GM12873 (cell line): ENCODE measurements at regions not wholly inside any gene's neighbourhood (a gene's known extent, or its start where the extent isn't known, plus 50 kb on each side); places are given as distances from the start of the nearest gene placed in this dataset.

Source experiments
- TF ChIP-seq, protein P1 (sequence below): IDR thresholded peaks from 2 replicates; pipeline ENCODE4 v1.5.1; 2012; ENCODE audit warnings: low read depth, mild to moderate bottlenecking, moderate library complexity, low read length, control low read depth; ENCODE audit not compliant: insufficient read depth; ENCODE audit errors: missing control alignments

DNA sequence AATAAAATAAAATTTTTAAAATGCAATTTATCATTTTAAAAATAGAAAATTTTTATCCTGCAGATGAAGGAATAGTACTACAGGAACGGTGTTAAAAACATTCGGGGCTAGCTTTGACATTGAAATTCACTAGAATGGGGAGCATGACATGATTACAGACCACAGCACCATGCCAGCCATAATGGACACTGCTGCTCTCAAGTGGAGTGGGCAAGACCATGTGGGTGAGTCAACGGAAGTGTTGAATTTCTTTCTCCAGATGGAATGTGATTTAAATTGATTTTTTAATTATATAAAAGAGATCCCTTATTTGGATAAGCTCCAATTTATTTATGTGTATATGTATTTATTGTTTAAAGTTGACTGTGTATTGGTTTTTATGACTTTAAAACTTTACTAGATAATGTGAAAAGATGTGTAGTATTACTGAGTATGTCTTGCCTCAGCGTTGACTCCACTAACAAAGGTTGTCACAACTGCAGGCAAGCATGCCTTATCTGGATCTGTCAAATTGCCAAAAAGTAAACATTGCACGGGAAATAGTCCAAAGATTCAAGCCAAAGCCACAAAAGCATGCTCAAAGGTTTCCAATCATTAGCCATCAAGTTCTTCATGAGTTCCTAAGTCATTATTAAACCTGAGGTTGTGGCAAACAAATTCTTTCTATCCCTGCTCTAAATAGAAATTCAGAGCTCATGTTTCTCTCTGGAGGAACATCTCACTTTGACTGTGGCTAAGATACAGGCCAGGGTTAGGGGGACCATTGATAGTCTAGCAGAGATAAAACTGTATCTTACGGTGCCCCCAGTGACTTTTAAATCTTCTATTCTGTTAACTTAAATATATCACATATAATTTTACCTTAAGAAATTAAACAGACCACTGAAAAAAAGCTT, 536.9 kb downstream of the TMX3 start:
- TF ChIP-seq, protein P1, sequence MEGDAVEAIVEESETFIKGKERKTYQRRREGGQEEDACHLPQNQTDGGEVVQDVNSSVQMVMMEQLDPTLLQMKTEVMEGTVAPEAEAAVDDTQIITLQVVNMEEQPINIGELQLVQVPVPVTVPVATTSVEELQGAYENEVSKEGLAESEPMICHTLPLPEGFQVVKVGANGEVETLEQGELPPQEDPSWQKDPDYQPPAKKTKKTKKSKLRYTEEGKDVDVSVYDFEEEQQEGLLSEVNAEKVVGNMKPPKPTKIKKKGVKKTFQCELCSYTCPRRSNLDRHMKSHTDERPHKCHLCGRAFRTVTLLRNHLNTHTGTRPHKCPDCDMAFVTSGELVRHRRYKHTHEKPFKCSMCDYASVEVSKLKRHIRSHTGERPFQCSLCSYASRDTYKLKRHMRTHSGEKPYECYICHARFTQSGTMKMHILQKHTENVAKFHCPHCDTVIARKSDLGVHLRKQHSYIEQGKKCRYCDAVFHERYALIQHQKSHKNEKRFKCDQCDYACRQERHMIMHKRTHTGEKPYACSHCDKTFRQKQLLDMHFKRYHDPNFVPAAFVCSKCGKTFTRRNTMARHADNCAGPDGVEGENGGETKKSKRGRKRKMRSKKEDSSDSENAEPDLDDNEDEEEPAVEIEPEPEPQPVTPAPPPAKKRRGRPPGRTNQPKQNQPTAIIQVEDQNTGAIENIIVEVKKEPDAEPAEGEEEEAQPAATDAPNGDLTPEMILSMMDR, result no peak

DNA sequence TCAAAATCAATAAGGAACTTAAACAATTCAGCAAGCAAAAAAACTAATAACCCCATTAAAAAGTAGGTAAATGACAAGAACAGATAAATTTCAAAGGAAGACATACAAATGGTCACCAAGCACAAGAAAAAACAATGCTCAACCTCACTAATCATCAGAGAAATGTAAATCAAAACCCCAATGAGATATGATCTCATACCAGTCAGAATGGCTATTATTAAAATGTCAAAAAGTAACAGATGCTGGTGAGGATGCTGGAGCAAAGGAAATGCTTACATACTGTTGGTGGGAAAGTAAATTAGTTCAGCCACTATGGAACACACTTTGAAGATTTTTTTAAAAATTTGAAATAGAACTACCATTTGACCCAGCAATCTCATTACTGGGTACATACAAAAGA, 538.0 kb downstream of the TMX3 start:
- TF ChIP-seq, protein P1, result no peak

DNA sequence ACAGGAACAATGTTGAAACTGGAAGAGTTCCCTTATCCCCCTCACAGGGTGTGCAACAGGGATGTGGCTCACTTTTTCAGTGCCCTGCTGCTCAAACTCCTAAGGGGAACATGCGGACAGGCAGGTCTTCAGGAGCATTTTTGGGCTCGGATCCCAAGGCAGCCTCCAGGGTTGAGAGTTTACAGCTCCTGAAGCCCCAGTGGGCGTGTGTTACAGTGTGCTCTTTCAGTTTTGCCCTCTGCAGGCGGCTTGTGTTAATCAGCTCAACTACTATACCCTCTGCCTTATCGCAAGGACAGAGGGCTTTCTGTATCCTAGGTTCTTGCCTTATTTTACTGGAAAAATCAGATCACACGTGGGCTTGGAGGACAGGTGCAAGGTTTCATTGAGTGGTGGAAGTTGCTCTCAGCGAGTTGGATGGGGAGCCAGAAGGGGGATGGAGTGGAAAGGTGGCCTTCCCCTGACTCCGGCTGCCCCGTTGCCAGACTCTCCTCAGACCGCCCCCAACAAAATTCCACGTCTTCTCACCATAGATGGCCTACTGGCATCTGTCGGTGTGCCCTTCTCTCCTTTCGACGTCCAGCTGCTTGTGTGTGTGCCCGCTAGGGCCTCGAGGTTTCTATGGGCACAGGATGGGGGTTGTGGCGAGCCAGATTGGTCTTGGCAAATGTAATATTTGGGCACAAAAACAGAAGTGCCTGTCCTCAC, 541.9 kb downstream of the TMX3 start:
- TF ChIP-seq, protein P1, result no peak

DNA sequence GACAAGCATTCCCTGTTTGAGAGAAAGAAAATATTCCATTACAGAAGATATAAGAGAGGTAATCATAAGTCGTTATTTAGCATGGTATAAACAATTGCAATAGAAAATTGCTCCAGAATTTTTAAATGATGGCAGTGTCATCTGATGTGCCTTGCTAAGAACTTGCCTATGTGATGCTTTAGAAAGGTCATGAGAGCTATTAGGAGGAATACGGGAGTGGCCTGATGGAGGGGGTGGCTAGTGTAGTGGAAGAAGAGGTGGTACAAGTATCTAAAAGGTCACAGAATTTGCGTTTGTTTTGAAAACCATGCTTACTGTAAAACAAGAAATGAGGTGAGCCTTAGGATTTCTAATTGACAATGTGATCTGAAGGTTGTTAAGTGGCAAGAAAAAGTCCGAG, 550.0 kb downstream of the TMX3 start:
- TF ChIP-seq, protein P1, result no peak

DNA sequence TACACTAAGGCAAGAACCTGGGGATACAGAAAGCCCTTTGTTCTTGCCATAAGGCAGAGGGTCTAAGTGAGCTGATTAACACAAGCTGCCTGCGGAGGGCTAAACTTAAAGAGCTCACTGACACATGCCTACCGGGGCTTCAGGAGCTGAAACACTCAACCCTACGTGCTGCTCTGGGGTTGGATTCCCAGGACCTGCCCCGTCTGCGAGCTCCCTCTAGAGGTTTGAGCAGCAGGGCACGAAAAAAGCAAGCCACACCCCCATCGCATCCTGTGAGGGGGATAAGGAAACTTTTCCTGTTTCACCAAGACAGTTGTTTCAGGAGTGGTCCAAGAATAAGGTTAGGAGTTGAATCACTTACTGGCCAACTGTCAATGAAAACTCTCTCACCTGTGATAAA, 562.1 kb downstream of the TMX3 start:
- TF ChIP-seq, protein P1, result peak; percentile 27

DNA sequence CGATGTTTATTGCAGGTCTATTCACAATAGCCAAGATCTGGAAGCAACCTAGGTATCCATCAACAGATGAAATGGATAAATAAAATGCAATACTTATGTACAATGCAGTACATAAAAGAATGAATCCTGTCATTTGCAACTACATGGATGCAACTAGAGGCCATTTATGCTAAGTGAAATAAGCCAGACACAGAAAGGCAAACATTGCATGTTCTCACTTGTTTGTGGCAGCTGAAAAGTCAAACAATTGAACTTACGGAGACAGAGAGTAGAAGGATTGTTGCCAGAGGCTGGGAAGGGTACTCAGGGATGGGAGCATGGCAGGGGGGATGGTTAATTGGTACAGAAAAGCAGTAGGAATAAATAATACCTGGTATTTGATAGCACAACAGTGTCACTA, 563.9 kb downstream of the TMX3 start:
- TF ChIP-seq, protein P1, result no peak

DNA sequence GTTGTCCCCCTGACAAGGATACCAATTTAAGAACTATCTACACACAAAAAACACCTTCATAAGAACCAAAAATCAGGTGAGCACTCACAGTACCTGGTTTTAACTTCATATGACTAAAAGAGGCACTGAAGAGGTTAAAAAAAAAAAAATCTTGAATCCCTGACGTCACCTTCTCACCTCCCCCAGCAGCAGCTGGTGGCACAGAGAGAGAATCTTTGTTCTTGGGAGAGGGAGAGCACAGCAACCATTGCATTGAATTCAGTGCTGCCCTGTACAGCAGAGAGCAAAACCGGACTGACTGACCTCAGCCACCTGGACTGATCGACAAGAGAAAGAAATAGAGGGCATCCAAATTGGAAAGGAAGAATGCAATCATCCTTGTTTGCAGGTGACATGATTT, 566.0 kb downstream of the TMX3 start:
- TF ChIP-seq, protein P1, result no peak
